Neural progenitor cell (in vitro differentiated cells): ENCODE measurements at regions not wholly inside any gene's neighbourhood (a gene's known extent, or its start where the extent isn't known, plus 50 kb on each side); places are given as distances from the start of the nearest gene placed in this dataset.
A peak's percentile ranks its signal among the peaks of the same experiment; 100 is the strongest.

Experiments used
- DNase-seq: peaks from one replicate; pipeline ENCODE4 v3.0.0-alpha.2; 2016; ENCODE audit warnings: low spot score
- H2AFZ ChIP-seq: fragments of 200-600 bp; sonication (generic); replicated peaks from 2 replicates; pipeline ENCODE4 v1.6.1; 2016; ENCODE audit warnings: antibody characterized with exemption
- H3F3A ChIP-seq: fragments of 200-600 bp; sonication (generic); 2 replicates; pipeline ENCODE4 v1.6.1; 2016; ENCODE audit warnings: antibody characterized with exemption, low read depth
- H3K27ac ChIP-seq: fragments of 200-600 bp; sonication (generic); 2 replicates; pipeline ENCODE4 v1.5.1; 2016; ENCODE audit warnings: mild to moderate bottlenecking
- H3K27me3 ChIP-seq: fragments of 200-600 bp; sonication (generic); 2 replicates; pipeline ENCODE4 v1.6.1; 2016; ENCODE audit warnings: mild to moderate bottlenecking, moderate library complexity
- H3K36me3 ChIP-seq: fragments of 200-600 bp; sonication (generic); 2 replicates; pipeline ENCODE4 v1.5.1; 2016
- H3K4me1 ChIP-seq: fragments of 200-600 bp; sonication (generic); 2 replicates; pipeline ENCODE4 v1.6.1; 2016; ENCODE audit warnings: mixed run types
- H3K4me2 ChIP-seq: fragments of 200-600 bp; sonication (generic); 2 replicates; pipeline ENCODE4 v1.6.1; 2016
- H3K4me3 ChIP-seq: fragments of 200-600 bp; sonication (generic); 2 replicates; pipeline ENCODE4 v1.5.1; 2016
- H3K79me2 ChIP-seq: fragments of 200-600 bp; sonication (generic); 2 replicates; pipeline ENCODE4 v1.6.1; 2016; ENCODE audit warnings: low read depth
- H3K9ac ChIP-seq: fragments of 200-600 bp; sonication (generic); 2 replicates; pipeline ENCODE4 v1.6.1; 2016
- H3K9me3 ChIP-seq: fragments of 200-600 bp; sonication (generic); 2 replicates; pipeline ENCODE4 v1.5.1; 2016; ENCODE audit warnings: low read depth
- H4K20me1 ChIP-seq: fragments of 200-600 bp; sonication (generic); 2 replicates; pipeline ENCODE4 v1.6.1; 2016; ENCODE audit warnings: low read depth
- H3K27ac Mint-ChIP-seq: 3 replicates; pipeline ENCODE4 v1.8.0; 2021; ENCODE audit warnings: mixed read lengths
- H3K27me3 Mint-ChIP-seq: 2 replicates; pipeline ENCODE4 v1.8.0; 2022; ENCODE audit warnings: low read depth, mild to moderate bottlenecking, inconsistent platforms, moderate library complexity, mixed read lengths; ENCODE audit not compliant: insufficient read depth
- H3K36me3 Mint-ChIP-seq: 3 replicates; pipeline ENCODE4 v1.8.0; 2021; ENCODE audit warnings: mixed read lengths
- H3K4me1 Mint-ChIP-seq: 3 replicates; pipeline ENCODE4 v1.8.0; 2021; ENCODE audit warnings: mixed read lengths
- H3K4me3 Mint-ChIP-seq: 3 replicates; pipeline ENCODE4 v1.8.0; 2021; ENCODE audit warnings: mild to moderate bottlenecking, moderate library complexity, mixed read lengths
- H3K9me3 Mint-ChIP-seq: 3 replicates; pipeline ENCODE4 v1.8.0; 2020; ENCODE audit warnings: mixed read lengths
- EZH2 ChIP-seq: fragments of 200-600 bp; sonication (generic); IDR thresholded peaks from 2 replicates; pipeline ENCODE4 v1.6.1; 2017; ENCODE audit warnings: antibody characterized with exemption, mild to moderate bottlenecking, moderate library complexity
- EZH2phosphoT487 ChIP-seq: fragments of 200-600 bp; sonication (generic); IDR thresholded peaks from 2 replicates; pipeline ENCODE4 v1.6.1; 2017; ENCODE audit warnings: antibody characterized with exemption
- TF ChIP-seq, protein P1 (sequence below): fragments of 200-600 bp; sonication (generic); IDR thresholded peaks from 2 replicates; pipeline ENCODE4 v1.5.1; 2017; ENCODE audit warnings: antibody characterized with exemption, mild to moderate bottlenecking

DNA sequence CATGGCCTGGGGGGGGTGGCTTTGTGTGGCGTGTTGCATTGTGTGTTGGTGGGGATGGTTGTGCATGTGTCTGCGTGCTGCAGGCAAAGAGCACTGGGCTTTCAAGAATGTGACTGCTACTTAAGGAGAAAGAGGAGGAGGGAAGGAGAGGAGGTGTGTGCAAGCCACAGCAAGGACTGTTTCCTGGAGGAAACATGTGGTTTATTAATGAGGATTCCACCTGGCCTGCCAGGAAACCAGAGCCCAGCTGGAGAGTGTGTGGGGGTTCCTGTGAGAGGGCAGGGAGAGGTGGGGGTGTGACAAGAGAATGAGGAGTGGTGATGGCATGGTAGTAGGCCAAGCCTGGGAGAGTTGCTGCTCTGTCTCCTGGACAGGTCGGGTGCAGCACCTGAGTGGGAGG lies 258.1 kb upstream of the ROPN1 start:
- no peak overlapping the region for H3K27ac Mint-ChIP-seq
- H3K9me3 Mint-ChIP-seq = no peaks in the 10 kb centered on the region
- Histone ChIP-seq H3K4me1 (peaks cover 6% of the 10 kb centered on the region), H3K9me3 (no peaks in the 10 kb centered on the region), H3F3A (no peaks in the 10 kb centered on the region), H3K9ac (no peak overlapping the region), H3K36me3 (no peaks in the 10 kb centered on the region), H4K20me1 (peaks cover 3% of the 10 kb centered on the region), H2AFZ (no peak overlapping the region), H3K4me3 (no peak overlapping the region), H3K4me2 (no peak overlapping the region), H3K79me2 (no peaks in the 10 kb centered on the region), H3K27ac (no peak overlapping the region), H3K27me3 (no peaks in the 10 kb centered on the region)
- no peak overlapping the region for H3K4me3 Mint-ChIP-seq
- DNase-seq = no peak
- peaks cover 2% of the 10 kb centered on the region for H3K27me3 Mint-ChIP-seq
- TF ChIP-seq, protein P1, sequence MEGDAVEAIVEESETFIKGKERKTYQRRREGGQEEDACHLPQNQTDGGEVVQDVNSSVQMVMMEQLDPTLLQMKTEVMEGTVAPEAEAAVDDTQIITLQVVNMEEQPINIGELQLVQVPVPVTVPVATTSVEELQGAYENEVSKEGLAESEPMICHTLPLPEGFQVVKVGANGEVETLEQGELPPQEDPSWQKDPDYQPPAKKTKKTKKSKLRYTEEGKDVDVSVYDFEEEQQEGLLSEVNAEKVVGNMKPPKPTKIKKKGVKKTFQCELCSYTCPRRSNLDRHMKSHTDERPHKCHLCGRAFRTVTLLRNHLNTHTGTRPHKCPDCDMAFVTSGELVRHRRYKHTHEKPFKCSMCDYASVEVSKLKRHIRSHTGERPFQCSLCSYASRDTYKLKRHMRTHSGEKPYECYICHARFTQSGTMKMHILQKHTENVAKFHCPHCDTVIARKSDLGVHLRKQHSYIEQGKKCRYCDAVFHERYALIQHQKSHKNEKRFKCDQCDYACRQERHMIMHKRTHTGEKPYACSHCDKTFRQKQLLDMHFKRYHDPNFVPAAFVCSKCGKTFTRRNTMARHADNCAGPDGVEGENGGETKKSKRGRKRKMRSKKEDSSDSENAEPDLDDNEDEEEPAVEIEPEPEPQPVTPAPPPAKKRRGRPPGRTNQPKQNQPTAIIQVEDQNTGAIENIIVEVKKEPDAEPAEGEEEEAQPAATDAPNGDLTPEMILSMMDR = no peak
- TF ChIP-seq EZH2phosphoT487 (no peak), EZH2 (no peak)
- H3K36me3 Mint-ChIP-seq = no peaks in the 10 kb centered on the region
- H3K4me1 Mint-ChIP-seq = peaks cover 4% of the 10 kb centered on the region

GRCh38 chr3:124256156-124256555 lies 264.2 kb upstream of the ROPN1 start:
- Mint-ChIP-seq H3K4me1 (peaks cover 30% of the 10 kb centered on the region), H3K9me3 (no peaks in the 10 kb centered on the region), H3K27ac (no peak overlapping the region), H3K4me3 (no peak overlapping the region), H3K27me3 (peaks cover 2% of the 10 kb centered on the region), H3K36me3 (no peaks in the 10 kb centered on the region)
- no peaks in the 10 kb centered on the region for H3K9me3 ChIP-seq
- no peaks in the 10 kb centered on the region for H4K20me1 ChIP-seq
- H3K79me2 ChIP-seq = no peaks in the 10 kb centered on the region
- H3K36me3 ChIP-seq = no peaks in the 10 kb centered on the region
- no peak overlapping the region for H2AFZ ChIP-seq
- no peak overlapping the region for H3K4me2 ChIP-seq
- no peaks in the 10 kb centered on the region for H3F3A ChIP-seq
- no peak for DNase-seq
- TF ChIP-seq EZH2 = no peak
- peaks cover 26% of the 10 kb centered on the region for H3K4me1 ChIP-seq
- H3K27ac ChIP-seq = no peak overlapping the region
- no peak overlapping the region for H3K9ac ChIP-seq
- no peak overlapping the region for H3K4me3 ChIP-seq
- H3K27me3 ChIP-seq = no peaks in the 10 kb centered on the region

DNA sequence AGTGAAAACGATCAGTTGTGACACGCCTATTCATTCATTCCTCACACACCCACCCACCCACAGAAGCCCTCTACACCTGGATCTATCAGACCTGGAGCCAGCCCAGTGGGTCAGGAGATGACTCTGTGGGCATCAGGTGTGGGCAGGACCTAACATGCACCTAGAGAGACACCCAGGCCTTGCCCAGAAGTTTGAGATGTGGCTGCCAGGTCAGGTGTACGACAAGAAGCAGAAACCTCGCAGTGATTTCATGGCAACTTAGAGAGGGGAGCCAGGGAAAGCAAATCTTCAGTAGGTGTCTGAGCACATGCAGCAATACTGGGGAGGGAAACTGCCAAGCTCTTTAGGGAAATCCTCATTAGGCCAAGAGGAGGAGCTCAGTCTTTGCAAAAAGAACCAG lies 264.7 kb upstream of the ROPN1 start:
- H3K4me3 Mint-ChIP-seq = no peak overlapping the region
- no peaks in the 10 kb centered on the region for H3K79me2 ChIP-seq
- H3K9me3 Mint-ChIP-seq = no peaks in the 10 kb centered on the region
- H3K27me3 Mint-ChIP-seq = peaks cover 2% of the 10 kb centered on the region
- peak overlapping the region; percentile 31 for H3K27ac Mint-ChIP-seq
- DNase-seq = no peak
- peaks cover 34% of the 10 kb centered on the region for H3K4me1 Mint-ChIP-seq
- no peaks in the 10 kb centered on the region for H3K36me3 ChIP-seq
- H3F3A ChIP-seq = no peaks in the 10 kb centered on the region
- no peak overlapping the region for H3K4me3 ChIP-seq
- H3K4me2 ChIP-seq = no peak overlapping the region
- H3K27me3 ChIP-seq = no peaks in the 10 kb centered on the region
- peaks cover 30% of the 10 kb centered on the region for H3K4me1 ChIP-seq
- no peak overlapping the region for H3K27ac ChIP-seq
- TF ChIP-seq EZH2 (no peak), EZH2phosphoT487 (no peak)
- TF ChIP-seq, protein P1 = no peak
- H2AFZ ChIP-seq = no peak overlapping the region
- H3K9me3 ChIP-seq = no peaks in the 10 kb centered on the region
- H4K20me1 ChIP-seq = no peaks in the 10 kb centered on the region
- no peaks in the 10 kb centered on the region for H3K36me3 Mint-ChIP-seq
- H3K9ac ChIP-seq = no peak overlapping the region

DNA sequence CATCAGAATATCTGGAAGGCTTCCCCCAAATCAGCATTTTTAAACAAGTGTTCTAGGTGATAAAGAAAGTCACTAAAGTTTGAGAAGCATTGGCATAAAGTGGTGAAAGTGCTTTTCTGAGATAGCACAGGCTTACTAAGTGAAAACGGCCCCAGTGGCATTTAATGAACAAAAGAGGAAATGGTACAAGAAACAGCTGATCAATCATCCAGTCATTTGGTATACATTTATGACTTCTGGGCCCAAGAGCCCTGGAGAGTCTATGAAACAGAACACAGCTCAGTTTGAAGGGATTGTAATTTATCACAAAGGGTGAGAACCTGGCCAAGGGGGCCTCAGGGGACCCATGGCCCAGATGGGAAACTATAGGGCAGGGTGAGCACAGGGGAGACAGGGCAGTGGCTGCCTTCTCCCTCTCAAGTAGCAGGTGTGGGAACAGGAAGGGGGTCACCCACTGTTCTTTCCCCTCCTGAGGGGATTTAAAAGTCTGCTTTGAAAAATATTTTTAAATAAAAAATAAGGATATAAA lies 265.5 kb upstream of the ROPN1 start:
- Mint-ChIP-seq H3K9me3 (no peaks in the 10 kb centered on the region), H3K4me3 (no peak overlapping the region), H3K27me3 (peaks cover under 1% of the 10 kb centered on the region), H3K36me3 (no peaks in the 10 kb centered on the region), H3K27ac (no peak overlapping the region), H3K4me1 (peaks cover 38% of the 10 kb centered on the region)
- Histone ChIP-seq H3K79me2 (no peaks in the 10 kb centered on the region), H4K20me1 (no peaks in the 10 kb centered on the region), H3K4me2 (no peak overlapping the region), H3K9ac (no peak overlapping the region), H3K27me3 (no peaks in the 10 kb centered on the region), H3K4me1 (peaks cover 30% of the 10 kb centered on the region), H3K27ac (no peak overlapping the region), H3F3A (no peaks in the 10 kb centered on the region), H3K4me3 (no peak overlapping the region), H3K36me3 (no peaks in the 10 kb centered on the region), H3K9me3 (no peaks in the 10 kb centered on the region), H2AFZ (no peak overlapping the region)
- TF ChIP-seq EZH2 (no peak), EZH2phosphoT487 (no peak)
- TF ChIP-seq, protein P1 = no peak
- DNase-seq = no peak
